Brain microvascular endothelial cell (primary cell): ENCODE measurements at regions not wholly inside any gene's neighbourhood (a gene's known extent, or its start where the extent isn't known, plus 50 kb on each side); places are given as distances from the start of the nearest gene placed in this dataset.

Experiments
- DNase-seq: peaks from one replicate; pipeline ENCODE4 v3.0.0-alpha.2; 2020
- H3K27ac ChIP-seq: fragments of 250-450 bp; sonication (Bioruptor Pico); 2 replicates; pipeline ENCODE4 v1.5.1; 2020; ENCODE audit warnings: mild to moderate bottlenecking, moderate library complexity
- H3K27me3 ChIP-seq: fragments of 250-450 bp; sonication (Bioruptor Pico); replicated peaks from 2 replicates; pipeline ENCODE4 v1.5.1; 2020; ENCODE audit warnings: mild to moderate bottlenecking
- H3K36me3 ChIP-seq: fragments of 250-450 bp; sonication (Bioruptor Pico); replicated peaks from 2 replicates; pipeline ENCODE4 v1.5.1; 2020; ENCODE audit warnings: mild to moderate bottlenecking
- H3K4me3 ChIP-seq: 2 replicates; pipeline ENCODE4 v1.5.1; 2011; ENCODE audit warnings: low read depth, mild to moderate bottlenecking, control low read depth, low read length, moderate library complexity
- in situ Hi-C: cut with HindIII; loops from 2 replicates; pipeline ENCODE4 v1.10.0; 2017; ENCODE audit warnings: low sequenced_read_pairs, low pct_ligation_motif_present
- TF ChIP-seq, protein P1 (sequence below): IDR thresholded peaks from 2 replicates; pipeline ENCODE4 v1.5.1; 2011; ENCODE audit warnings: low read depth, mild to moderate bottlenecking, moderate library complexity, low read length, control low read depth, inconsistent platforms; ENCODE audit errors: missing control alignments

DNA sequence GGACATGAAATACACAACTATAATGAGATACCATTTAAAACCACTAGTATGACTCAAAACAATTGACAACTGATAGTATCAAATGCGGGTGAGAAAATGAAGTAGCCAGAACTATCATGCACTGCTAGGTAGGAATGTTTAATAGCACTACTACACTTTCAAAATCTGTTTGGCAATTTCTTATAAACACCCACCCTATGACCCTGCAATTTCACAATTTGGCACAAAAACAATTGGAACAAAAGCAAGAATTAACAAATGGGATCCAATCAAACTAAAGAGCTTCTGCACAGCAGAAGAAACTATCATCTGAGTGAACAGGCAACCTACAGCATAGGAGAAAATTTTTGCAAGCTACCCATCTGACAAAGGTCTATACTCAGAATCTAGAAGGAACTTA, 431.2 kb upstream of the GYPC start:
- TF ChIP-seq, protein P1, sequence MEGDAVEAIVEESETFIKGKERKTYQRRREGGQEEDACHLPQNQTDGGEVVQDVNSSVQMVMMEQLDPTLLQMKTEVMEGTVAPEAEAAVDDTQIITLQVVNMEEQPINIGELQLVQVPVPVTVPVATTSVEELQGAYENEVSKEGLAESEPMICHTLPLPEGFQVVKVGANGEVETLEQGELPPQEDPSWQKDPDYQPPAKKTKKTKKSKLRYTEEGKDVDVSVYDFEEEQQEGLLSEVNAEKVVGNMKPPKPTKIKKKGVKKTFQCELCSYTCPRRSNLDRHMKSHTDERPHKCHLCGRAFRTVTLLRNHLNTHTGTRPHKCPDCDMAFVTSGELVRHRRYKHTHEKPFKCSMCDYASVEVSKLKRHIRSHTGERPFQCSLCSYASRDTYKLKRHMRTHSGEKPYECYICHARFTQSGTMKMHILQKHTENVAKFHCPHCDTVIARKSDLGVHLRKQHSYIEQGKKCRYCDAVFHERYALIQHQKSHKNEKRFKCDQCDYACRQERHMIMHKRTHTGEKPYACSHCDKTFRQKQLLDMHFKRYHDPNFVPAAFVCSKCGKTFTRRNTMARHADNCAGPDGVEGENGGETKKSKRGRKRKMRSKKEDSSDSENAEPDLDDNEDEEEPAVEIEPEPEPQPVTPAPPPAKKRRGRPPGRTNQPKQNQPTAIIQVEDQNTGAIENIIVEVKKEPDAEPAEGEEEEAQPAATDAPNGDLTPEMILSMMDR: no peak
- Histone ChIP-seq H3K36me3 (no peaks in the 10 kb centered on the region), H3K27me3 (no peaks in the 10 kb centered on the region), H3K4me3 (no peak overlapping the region), H3K27ac (no peak overlapping the region)
- in situ Hi-C loops: no loop called here
- DNase-seq: no peak

DNA sequence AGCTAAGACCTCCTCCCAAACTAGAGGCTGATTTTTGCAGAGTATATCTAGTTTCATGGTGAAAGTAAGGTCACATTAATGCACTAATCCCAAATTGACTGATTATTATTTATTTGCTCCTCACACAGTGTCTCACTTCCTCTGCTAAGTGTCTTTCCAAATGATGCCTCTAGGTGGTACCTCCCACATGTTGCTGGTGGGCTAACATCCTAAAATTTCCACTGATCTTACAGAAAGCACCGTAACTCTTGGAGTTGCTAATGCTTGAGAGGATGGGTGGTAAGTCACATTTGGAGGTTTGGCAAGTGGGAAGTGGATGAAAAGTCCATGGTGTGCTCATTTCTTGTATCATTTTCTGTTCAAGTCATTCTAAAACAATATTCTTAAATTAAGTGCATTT, 428.7 kb upstream of the GYPC start:
- TF ChIP-seq, protein P1: peak; percentile 53
- in situ Hi-C loops: no loop called here
- Histone ChIP-seq H3K4me3 (no peak overlapping the region), H3K27me3 (no peaks in the 10 kb centered on the region), H3K27ac (no peak overlapping the region), H3K36me3 (no peaks in the 10 kb centered on the region)
- DNase-seq: no peak

DNA sequence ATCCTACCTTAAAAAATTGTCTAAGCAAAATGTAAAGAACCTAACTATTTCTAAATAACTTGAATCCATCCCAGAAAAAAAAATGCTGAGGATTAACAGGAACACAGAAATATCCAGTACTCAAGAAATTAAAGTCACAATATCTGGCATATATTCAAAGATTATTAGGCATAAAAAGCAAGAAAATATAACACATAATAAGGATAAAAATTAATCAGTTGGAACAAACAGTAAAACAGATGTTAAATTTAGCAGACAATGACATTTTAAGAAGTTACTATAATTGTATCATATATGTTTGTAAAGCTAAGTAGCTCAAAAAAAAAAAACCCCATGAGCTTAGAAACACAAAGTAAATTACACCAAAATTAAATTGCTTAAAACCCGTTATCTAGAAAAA, 427.4 kb upstream of the GYPC start:
- no peak overlapping the region for H3K4me3 ChIP-seq
- H3K27ac ChIP-seq: no peak overlapping the region
- TF ChIP-seq, protein P1: no peak
- no peaks in the 10 kb centered on the region for H3K36me3 ChIP-seq
- no peak for DNase-seq
- in situ Hi-C loops: no loop called here
- no peaks in the 10 kb centered on the region for H3K27me3 ChIP-seq

DNA sequence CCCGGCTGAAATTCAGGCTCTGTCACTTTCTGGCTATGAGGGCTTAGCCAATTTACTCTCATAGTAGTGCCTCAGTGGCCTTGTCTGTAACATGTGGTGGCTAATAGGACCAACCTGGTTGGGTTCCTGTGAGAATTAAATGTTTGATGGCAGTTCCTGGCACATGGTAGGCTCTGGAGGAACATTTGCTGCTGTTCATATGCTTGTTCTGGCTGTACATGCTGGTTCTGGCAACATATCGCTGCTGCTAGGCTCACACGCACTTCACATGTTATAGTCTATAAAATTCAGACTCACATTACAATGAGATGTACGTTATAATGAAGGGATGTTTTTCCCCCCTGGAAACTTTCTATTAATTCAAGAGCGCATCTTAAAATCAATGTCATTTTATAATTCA, 417.7 kb upstream of the GYPC start:
- no peak for DNase-seq
- Histone ChIP-seq H3K27ac (no peak overlapping the region), H3K4me3 (no peak overlapping the region), H3K27me3 (no peaks in the 10 kb centered on the region), H3K36me3 (no peaks in the 10 kb centered on the region)
- in situ Hi-C loops: no loop called here
- TF ChIP-seq, protein P1: no peak

DNA sequence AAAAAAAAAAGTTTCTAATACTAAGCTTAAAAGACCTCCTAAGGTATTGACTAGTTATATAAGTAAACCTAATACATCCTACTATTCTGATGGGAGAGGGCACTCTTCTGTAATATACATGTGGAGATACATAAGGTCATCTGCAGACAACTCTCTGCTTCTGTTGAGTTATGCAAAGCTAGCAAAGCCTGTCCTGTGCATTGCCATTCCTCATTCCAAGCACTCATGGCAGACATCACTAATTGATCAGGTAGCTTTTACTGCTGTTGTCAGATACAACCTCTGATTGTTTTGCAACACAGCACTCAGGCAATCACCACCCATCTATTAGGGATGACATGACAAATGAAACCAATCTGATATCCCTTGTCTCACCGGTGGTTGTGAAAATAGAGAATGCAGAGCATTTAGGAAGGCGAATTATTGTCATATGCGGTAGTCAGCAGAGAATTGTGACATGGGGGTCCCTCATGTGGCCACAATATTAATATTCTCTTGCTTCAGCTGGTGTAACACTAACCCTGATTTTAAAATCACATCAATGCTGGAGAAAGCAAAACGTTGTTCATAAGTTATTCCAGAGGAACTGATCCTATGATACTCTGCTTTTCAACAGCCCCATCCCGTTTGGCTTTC, 416.5 kb upstream of the GYPC start:
- Histone ChIP-seq H3K4me3 (no peak overlapping the region), H3K27ac (no peak overlapping the region), H3K27me3 (no peaks in the 10 kb centered on the region), H3K36me3 (no peaks in the 10 kb centered on the region)
- in situ Hi-C loops: no loop called here
- TF ChIP-seq, protein P1: no peak
- DNase-seq: no peak

DNA sequence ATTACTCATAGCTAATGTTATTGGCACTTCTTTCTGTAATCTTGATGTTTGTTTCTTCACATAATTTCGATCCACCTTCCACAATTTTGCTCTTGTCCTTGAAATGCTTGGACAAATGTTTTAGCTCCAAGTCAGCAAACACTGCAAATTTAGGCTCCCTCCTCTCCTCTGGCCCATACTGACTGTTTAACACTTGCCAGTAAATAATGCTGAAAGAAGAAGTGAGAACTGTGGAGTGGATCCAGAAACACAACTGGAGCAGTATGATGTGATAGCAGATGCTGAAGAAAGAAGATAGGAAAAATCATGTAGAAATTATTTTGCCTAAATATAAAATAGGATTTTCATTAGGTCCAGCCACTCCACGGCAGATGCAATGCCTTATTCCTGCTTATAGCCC, 415.0 kb upstream of the GYPC start:
- H3K36me3 ChIP-seq: no peaks in the 10 kb centered on the region
- H3K27me3 ChIP-seq: no peaks in the 10 kb centered on the region
- DNase-seq: no peak
- no peak overlapping the region for H3K4me3 ChIP-seq
- H3K27ac ChIP-seq: no peak overlapping the region
- in situ Hi-C loops: no loop called here
- TF ChIP-seq, protein P1: no peak
